T1000 (cell line): ENCODE measurements at regions not wholly inside any gene's neighbourhood (a gene's known extent, or its start where the extent isn't known, plus 50 kb on each side); places are given as distances from the start of the nearest gene placed in this dataset.

Experiments
- DNase-seq: peaks from one replicate; lab custom pipeline; 2025; ENCODE audit warnings: mixed read lengths; lab: John Stamatoyannopoulos, UW

- no peak for DNase-seq
These were observed 76.4 kb downstream of the CXXC4 start for GRCh38 chr4:104418286-104418685.

GRCh38 chr4:104417357-104417882 lies 77.3 kb downstream of the CXXC4 start:
- DNase-seq = no peak

- DNase-seq = no peak
These were observed 77.9 kb downstream of the CXXC4 start for GRCh38 chr4:104416725-104417356.

- DNase-seq = no peak
These were observed 81.2 kb downstream of the CXXC4 start for GRCh38 chr4:104413487-104413886.

DNA sequence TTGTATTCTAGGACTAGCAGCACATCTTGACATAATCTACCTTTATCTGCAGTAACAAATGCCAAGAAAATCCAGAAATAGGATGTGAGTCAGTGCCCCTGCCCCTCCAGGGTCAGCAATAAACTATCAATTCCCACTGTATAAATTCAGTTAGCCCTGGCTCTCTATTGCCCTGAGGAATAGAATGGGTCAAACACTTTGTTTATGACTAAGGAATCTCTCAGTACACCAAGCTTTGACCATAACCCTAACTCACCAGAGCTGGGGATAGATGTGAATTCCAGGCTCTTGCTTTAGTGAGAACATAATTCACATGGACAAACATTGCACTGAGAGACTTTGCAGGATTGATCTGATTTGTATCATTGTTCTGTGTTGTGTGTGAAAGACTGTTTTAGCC lies 82.3 kb downstream of the CXXC4 start:
- DNase-seq = no peak

GRCh38 chr4:104411502-104411901 lies 83.2 kb downstream of the CXXC4 start:
- no peak for DNase-seq

DNA sequence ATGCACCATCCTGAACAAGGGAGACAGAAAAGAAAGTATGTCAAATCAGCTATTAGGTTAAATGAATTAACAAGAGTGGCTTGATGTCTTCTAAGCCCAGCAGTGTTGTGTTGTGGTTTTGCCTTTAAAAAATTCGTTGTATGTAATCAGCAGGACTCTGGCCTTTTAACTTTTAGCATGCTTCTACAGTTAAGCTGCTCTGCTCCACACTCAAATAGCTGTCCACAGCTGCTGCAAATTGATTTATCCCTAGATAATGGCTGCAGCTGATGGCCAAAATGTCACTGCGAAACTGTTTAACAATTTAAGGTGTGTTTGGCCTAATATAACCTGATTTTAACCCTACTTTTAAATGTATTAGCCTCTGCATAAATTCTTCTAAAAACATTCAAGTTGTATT lies 85.8 kb downstream of the CXXC4 start:
- DNase-seq = no peak

DNA sequence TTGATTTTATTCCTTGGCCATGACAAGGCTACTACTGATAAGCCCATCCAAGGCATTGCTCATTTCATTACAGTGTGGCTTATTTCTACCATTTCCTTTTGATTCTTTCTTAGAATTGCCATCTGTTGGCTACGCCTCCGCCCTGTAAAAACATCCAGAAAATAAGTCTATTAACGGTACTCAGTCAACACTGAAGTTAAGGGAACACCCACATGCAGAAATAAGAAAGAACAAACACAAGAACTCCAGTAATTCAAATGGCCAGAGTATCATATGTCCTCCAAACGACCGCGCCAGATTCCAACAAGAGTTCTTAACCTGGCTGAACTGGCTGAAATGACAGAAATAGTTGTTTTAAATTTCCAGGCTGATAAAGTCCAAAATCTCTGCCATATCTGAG lies 90.3 kb downstream of the CXXC4 start:
- DNase-seq = no peak

DNA sequence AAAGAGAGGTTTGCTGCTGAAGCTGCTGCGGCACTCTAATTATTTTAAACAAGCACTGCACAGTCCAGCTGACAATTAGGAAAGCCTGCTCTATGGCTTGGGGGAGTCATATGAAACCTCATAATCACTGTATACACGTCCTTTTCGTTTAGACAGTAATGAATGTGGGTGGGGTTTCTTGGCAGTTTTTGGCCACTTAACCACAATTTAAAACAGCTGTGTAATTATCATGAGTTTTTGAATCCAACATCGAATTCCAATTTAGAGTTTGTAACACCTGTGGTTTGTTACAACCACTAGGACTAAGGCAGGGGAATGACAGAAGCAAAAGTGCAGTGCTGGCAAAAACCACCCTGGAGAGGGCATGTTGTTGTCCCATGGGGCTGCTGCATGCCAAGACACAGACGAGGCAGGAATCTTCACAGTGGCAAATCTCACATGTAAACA lies 99.5 kb downstream of the CXXC4 start:
- no peak for DNase-seq

GRCh38 chr4:104394406-104395167 lies 100.1 kb downstream of the CXXC4 start:
- DNase-seq = no peak

- DNase-seq = no peak
These were observed 100.9 kb downstream of the CXXC4 start for GRCh38 chr4:104393655-104394324.

DNA sequence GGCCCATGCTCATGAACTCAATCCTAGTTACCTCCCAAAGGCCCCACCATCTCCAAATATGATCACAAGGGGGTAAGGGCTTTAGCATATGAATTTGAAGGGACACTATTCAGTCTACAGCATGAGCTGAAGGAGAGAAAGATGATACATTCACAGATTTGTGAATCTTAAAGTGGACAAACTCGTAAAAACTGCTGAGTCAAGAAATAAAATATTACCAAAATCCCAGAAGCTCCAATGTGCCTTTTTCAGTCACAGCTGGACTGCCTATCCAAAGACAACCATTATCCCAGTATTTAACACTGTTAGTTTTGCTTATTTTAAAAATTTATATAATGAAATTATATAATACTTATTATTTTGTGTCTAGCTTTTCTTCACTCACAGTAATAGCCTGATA lies 109.0 kb downstream of the CXXC4 start:
- DNase-seq = no peak

- no peak for DNase-seq
These were observed 111.7 kb downstream of the CXXC4 start for GRCh38 chr4:104382961-104383360.

DNA sequence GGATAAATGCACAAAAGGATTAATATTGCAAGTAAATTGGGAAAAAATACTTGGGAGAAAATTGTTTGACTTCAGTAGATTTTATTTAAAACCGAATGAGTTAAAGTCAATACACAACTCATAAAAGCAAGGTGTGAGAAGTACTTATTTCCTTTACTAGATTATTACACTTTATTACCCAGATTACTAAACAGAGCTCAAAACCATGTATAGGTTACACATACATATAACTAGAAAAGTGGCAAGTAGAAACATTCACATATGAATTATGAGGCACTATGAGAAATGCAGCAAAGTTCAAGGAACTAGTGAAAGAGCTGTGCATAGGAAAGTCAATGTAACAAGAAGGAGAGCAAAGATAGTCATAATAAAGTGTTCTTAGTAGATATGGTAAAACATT lies 113.0 kb downstream of the CXXC4 start:
- DNase-seq = no peak

- DNase-seq = no peak
These were observed 129.1 kb downstream of the CXXC4 start for GRCh38 chr4:104365618-104366017.

DNA sequence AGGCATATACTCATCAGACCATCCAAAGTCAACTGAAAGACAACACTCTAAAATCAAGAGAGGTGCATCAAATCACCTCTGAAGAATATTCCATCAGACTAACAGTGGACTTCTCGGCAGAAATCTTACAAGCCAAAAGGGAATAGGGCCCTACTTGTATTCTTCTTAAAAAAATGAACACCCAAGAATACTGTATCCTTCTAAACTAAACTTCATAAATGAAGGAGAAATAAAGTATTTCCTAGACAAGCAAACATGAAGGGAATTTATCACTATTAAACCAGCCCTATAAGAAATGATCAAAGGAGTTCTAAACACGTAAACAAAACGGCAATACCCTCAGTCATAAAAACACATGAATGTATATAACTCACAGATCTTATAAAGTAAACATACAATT lies 141.2 kb downstream of the CXXC4 start:
- DNase-seq = no peak

GRCh38 chr4:104352211-104352610 lies 142.5 kb downstream of the CXXC4 start:
- DNase-seq = no peak

- no peak for DNase-seq
These were observed 143.0 kb downstream of the CXXC4 start for GRCh38 chr4:104351706-104352105.

- DNase-seq = no peak
These were observed 149.0 kb downstream of the CXXC4 start for GRCh38 chr4:104345598-104346242.

GRCh38 chr4:104344342-104344980 lies 150.2 kb downstream of the CXXC4 start:
- DNase-seq = no peak

DNA sequence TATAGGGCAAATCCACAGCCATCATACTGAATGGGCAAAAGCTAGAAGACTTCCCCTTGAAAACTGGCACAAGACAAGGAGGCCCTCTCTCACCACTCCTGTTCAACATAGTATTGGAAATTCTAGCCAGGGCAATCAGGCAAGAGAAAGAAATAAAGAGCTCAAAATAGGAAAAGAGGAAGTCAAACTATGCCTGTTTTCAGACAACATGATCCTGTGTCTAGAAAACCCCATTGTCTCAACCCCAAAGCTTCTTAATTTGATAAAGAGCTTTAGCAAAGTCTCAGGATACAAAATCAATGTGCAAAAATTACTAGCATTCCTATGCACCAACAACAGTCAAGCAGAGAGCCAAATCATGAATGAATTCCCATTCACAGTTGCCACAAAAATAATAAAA lies 160.3 kb downstream of the CXXC4 start:
- no peak for DNase-seq
